ENCODE measurements at regions not wholly inside any gene's neighbourhood (a gene's known extent, or its start where the extent isn't known, plus 50 kb on each side); places are given as distances from the start of the nearest gene placed in this dataset.

GRCh38 chr4:134463771-134464170 is 262.2 kb upstream of the PABPC4L start:
- Histone ChIP-seq H3K9me3 (ENCODE audit: control insufficient read depth, low read depth, low read length) (no peaks in the 10 kb centered on the region), H3K36me3 (ENCODE audit: control insufficient read depth, insufficient read depth, low read length) (no peaks in the 10 kb centered on the region), H3K27me3 (ENCODE audit: control insufficient read depth, insufficient read depth, low read length) (no peaks in the 10 kb centered on the region), H3K4me3 (ENCODE audit: low read length) (no peak overlapping the region), H3K27ac (ENCODE audit: low read length) (no peak overlapping the region), H3K4me1 (ENCODE audit: control insufficient read depth, insufficient read depth, low read length) (no peaks in the 10 kb centered on the region)
- 100% methylated on average over 3 of the region's 5 CpGs for WGBS (ENCODE audit: insufficient coverage, low lambda C conversion rate)
- DNase-seq: no peak

GRCh38 chr4:134426821-134427220 is 225.2 kb upstream of the PABPC4L start:
- no CpG with 5 or more reads among the region's 1 CpG for WGBS (ENCODE audit: insufficient coverage, low lambda C conversion rate)

GRCh38 chr4:134425756-134426155 is 224.2 kb upstream of the PABPC4L start:
- H3K9me3 ChIP-seq (ENCODE audit: control insufficient read depth, low read depth, low read length): no peaks in the 10 kb centered on the region
- no peak for DNase-seq
- H3K4me3 ChIP-seq (ENCODE audit: low read length): no peak overlapping the region
- H3K27ac ChIP-seq (ENCODE audit: low read length): no peak overlapping the region
- H3K36me3 ChIP-seq (ENCODE audit: control insufficient read depth, insufficient read depth, low read length): no peaks in the 10 kb centered on the region
- H3K27me3 ChIP-seq (ENCODE audit: control insufficient read depth, insufficient read depth, low read length): no peaks in the 10 kb centered on the region
- H3K4me1 ChIP-seq (ENCODE audit: control insufficient read depth, insufficient read depth, low read length): no peaks in the 10 kb centered on the region
- 83% methylated on average over 2 of the region's 3 CpGs for WGBS (ENCODE audit: insufficient coverage, low lambda C conversion rate)

More at GRCh38 chr4:134426821-134427220, 225.2 kb upstream of the PABPC4L start:
- no peaks in the 10 kb centered on the region for H3K9me3 ChIP-seq (ENCODE audit: control insufficient read depth, low read depth, low read length)
- H3K36me3 ChIP-seq (ENCODE audit: control insufficient read depth, insufficient read depth, low read length): no peaks in the 10 kb centered on the region
- H3K4me3 ChIP-seq (ENCODE audit: low read length): no peak overlapping the region
- DNase-seq: no peak
- H3K27ac ChIP-seq (ENCODE audit: low read length): no peak overlapping the region
- H3K4me1 ChIP-seq (ENCODE audit: control insufficient read depth, insufficient read depth, low read length): no peaks in the 10 kb centered on the region
- H3K27me3 ChIP-seq (ENCODE audit: control insufficient read depth, insufficient read depth, low read length): no peaks in the 10 kb centered on the region

- WGBS (ENCODE audit: insufficient coverage, low lambda C conversion rate): no CpG with 5 or more reads among the region's 1 CpG
These were observed 221.2 kb upstream of the PABPC4L start for GRCh38 chr4:134422776-134423175.

GRCh38 chr4:134421734-134422133 is 220.1 kb upstream of the PABPC4L start:
- Histone ChIP-seq H3K4me1 (ENCODE audit: control insufficient read depth, insufficient read depth, low read length) (no peaks in the 10 kb centered on the region), H3K36me3 (ENCODE audit: control insufficient read depth, insufficient read depth, low read length) (no peaks in the 10 kb centered on the region), H3K27ac (ENCODE audit: low read length) (no peak overlapping the region), H3K4me3 (ENCODE audit: low read length) (no peak overlapping the region), H3K27me3 (ENCODE audit: control insufficient read depth, insufficient read depth, low read length) (no peaks in the 10 kb centered on the region), H3K9me3 (ENCODE audit: control insufficient read depth, low read depth, low read length) (no peaks in the 10 kb centered on the region)
- DNase-seq: no peak
- WGBS (ENCODE audit: insufficient coverage, low lambda C conversion rate): 40% methylated on average over 1 of the region's 3 CpGs

More at GRCh38 chr4:134422776-134423175, 221.2 kb upstream of the PABPC4L start:
- H3K4me3 ChIP-seq (ENCODE audit: low read length): no peak overlapping the region
- no peaks in the 10 kb centered on the region for H3K4me1 ChIP-seq (ENCODE audit: control insufficient read depth, insufficient read depth, low read length)
- H3K27ac ChIP-seq (ENCODE audit: low read length): no peak overlapping the region
- H3K36me3 ChIP-seq (ENCODE audit: control insufficient read depth, insufficient read depth, low read length): no peaks in the 10 kb centered on the region
- no peaks in the 10 kb centered on the region for H3K27me3 ChIP-seq (ENCODE audit: control insufficient read depth, insufficient read depth, low read length)
- no peak for DNase-seq
- no peaks in the 10 kb centered on the region for H3K9me3 ChIP-seq (ENCODE audit: control insufficient read depth, low read depth, low read length)

GRCh38 chr4:134408897-134409296 is 207.3 kb upstream of the PABPC4L start:
- Histone ChIP-seq H3K27me3 (ENCODE audit: control insufficient read depth, insufficient read depth, low read length) (no peaks in the 10 kb centered on the region), H3K9me3 (ENCODE audit: control insufficient read depth, low read depth, low read length) (no peaks in the 10 kb centered on the region), H3K36me3 (ENCODE audit: control insufficient read depth, insufficient read depth, low read length) (no peaks in the 10 kb centered on the region), H3K4me3 (ENCODE audit: low read length) (no peak overlapping the region), H3K4me1 (ENCODE audit: control insufficient read depth, insufficient read depth, low read length) (no peaks in the 10 kb centered on the region), H3K27ac (ENCODE audit: low read length) (no peak overlapping the region)
- DNase-seq: no peak
- WGBS (ENCODE audit: insufficient coverage, low lambda C conversion rate): 20% methylated on average over 1 of the region's 2 CpGs

- no peaks in the 10 kb centered on the region for H3K9me3 ChIP-seq (ENCODE audit: control insufficient read depth, low read depth, low read length)
- no peaks in the 10 kb centered on the region for H3K4me1 ChIP-seq (ENCODE audit: control insufficient read depth, insufficient read depth, low read length)
- DNase-seq: no peak
- no peak overlapping the region for H3K27ac ChIP-seq (ENCODE audit: low read length)
- H3K36me3 ChIP-seq (ENCODE audit: control insufficient read depth, insufficient read depth, low read length): no peaks in the 10 kb centered on the region
- no peak overlapping the region for H3K4me3 ChIP-seq (ENCODE audit: low read length)
- no peaks in the 10 kb centered on the region for H3K27me3 ChIP-seq (ENCODE audit: control insufficient read depth, insufficient read depth, low read length)
- WGBS (ENCODE audit: insufficient coverage, low lambda C conversion rate): no CpG with 5 or more reads among the region's 2 CpGs
These were observed 200.2 kb upstream of the PABPC4L start for GRCh38 chr4:134401798-134402197.

- no peaks in the 10 kb centered on the region for H3K27me3 ChIP-seq (ENCODE audit: control insufficient read depth, insufficient read depth, low read length)
- H3K27ac ChIP-seq (ENCODE audit: low read length): no peak overlapping the region
- no peaks in the 10 kb centered on the region for H3K9me3 ChIP-seq (ENCODE audit: control insufficient read depth, low read depth, low read length)
- H3K36me3 ChIP-seq (ENCODE audit: control insufficient read depth, insufficient read depth, low read length): no peaks in the 10 kb centered on the region
- WGBS (ENCODE audit: insufficient coverage, low lambda C conversion rate): 100% methylated on average over 1 of the region's 2 CpGs
- no peak for DNase-seq
- H3K4me1 ChIP-seq (ENCODE audit: control insufficient read depth, insufficient read depth, low read length): no peaks in the 10 kb centered on the region
- H3K4me3 ChIP-seq (ENCODE audit: low read length): no peak overlapping the region
These were observed 192.0 kb upstream of the PABPC4L start for GRCh38 chr4:134393592-134393991.

GRCh38 chr4:134390319-134390718 is 188.7 kb upstream of the PABPC4L start:
- no peak overlapping the region for H3K4me3 ChIP-seq (ENCODE audit: low read length)
- H3K27me3 ChIP-seq (ENCODE audit: control insufficient read depth, insufficient read depth, low read length): no peaks in the 10 kb centered on the region
- 90% methylated on average over 2 of the region's 2 CpGs for WGBS (ENCODE audit: insufficient coverage, low lambda C conversion rate)
- no peaks in the 10 kb centered on the region for H3K36me3 ChIP-seq (ENCODE audit: control insufficient read depth, insufficient read depth, low read length)
- no peaks in the 10 kb centered on the region for H3K9me3 ChIP-seq (ENCODE audit: control insufficient read depth, low read depth, low read length)
- no peak for DNase-seq
- no peaks in the 10 kb centered on the region for H3K4me1 ChIP-seq (ENCODE audit: control insufficient read depth, insufficient read depth, low read length)
- H3K27ac ChIP-seq (ENCODE audit: low read length): no peak overlapping the region

GRCh38 chr4:134388351-134388750 is 186.8 kb upstream of the PABPC4L start:
- Histone ChIP-seq H3K4me1 (ENCODE audit: control insufficient read depth, insufficient read depth, low read length) (no peaks in the 10 kb centered on the region), H3K4me3 (ENCODE audit: low read length) (no peak overlapping the region), H3K36me3 (ENCODE audit: control insufficient read depth, insufficient read depth, low read length) (no peaks in the 10 kb centered on the region), H3K27me3 (ENCODE audit: control insufficient read depth, insufficient read depth, low read length) (no peaks in the 10 kb centered on the region), H3K9me3 (ENCODE audit: control insufficient read depth, low read depth, low read length) (no peaks in the 10 kb centered on the region), H3K27ac (ENCODE audit: low read length) (no peak overlapping the region)
- WGBS (ENCODE audit: insufficient coverage, low lambda C conversion rate): no CpG with 5 or more reads among the region's 4 CpGs
- no peak for DNase-seq

GRCh38 chr4:134382478-134383227 is 181.1 kb upstream of the PABPC4L start:
- DNase-seq: no peak
- Histone ChIP-seq H3K36me3 (ENCODE audit: control insufficient read depth, insufficient read depth, low read length) (no peaks in the 10 kb centered on the region), H3K9me3 (ENCODE audit: control insufficient read depth, low read depth, low read length) (no peaks in the 10 kb centered on the region), H3K27ac (ENCODE audit: low read length) (no peak overlapping the region), H3K4me3 (ENCODE audit: low read length) (no peak overlapping the region), H3K4me1 (ENCODE audit: control insufficient read depth, insufficient read depth, low read length) (no peaks in the 10 kb centered on the region), H3K27me3 (ENCODE audit: control insufficient read depth, insufficient read depth, low read length) (no peaks in the 10 kb centered on the region)

All from large intestine (tissue), 3 donors.